ENCODE measurements at regions not wholly inside any gene's neighbourhood (a gene's known extent, or its start where the extent isn't known, plus 50 kb on each side); places are given as distances from the start of the nearest gene placed in this dataset.

- TF ChIP-seq, protein P1, sequence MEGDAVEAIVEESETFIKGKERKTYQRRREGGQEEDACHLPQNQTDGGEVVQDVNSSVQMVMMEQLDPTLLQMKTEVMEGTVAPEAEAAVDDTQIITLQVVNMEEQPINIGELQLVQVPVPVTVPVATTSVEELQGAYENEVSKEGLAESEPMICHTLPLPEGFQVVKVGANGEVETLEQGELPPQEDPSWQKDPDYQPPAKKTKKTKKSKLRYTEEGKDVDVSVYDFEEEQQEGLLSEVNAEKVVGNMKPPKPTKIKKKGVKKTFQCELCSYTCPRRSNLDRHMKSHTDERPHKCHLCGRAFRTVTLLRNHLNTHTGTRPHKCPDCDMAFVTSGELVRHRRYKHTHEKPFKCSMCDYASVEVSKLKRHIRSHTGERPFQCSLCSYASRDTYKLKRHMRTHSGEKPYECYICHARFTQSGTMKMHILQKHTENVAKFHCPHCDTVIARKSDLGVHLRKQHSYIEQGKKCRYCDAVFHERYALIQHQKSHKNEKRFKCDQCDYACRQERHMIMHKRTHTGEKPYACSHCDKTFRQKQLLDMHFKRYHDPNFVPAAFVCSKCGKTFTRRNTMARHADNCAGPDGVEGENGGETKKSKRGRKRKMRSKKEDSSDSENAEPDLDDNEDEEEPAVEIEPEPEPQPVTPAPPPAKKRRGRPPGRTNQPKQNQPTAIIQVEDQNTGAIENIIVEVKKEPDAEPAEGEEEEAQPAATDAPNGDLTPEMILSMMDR (IDR thresholded peaks at IDR 0.05): no peak
- TF ChIP-seq, protein P2, sequence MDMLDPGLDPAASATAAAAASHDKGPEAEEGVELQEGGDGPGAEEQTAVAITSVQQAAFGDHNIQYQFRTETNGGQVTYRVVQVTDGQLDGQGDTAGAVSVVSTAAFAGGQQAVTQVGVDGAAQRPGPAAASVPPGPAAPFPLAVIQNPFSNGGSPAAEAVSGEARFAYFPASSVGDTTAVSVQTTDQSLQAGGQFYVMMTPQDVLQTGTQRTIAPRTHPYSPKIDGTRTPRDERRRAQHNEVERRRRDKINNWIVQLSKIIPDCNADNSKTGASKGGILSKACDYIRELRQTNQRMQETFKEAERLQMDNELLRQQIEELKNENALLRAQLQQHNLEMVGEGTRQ (IDR thresholded peaks at IDR 0.05): no peak
Measured at GRCh38 chr4:137443031-137443800, 89.1 kb downstream of the PCDH18 start.

Data from A549 (cell line).